GM21515 (cell line): ENCODE measurements at regions not wholly inside any gene's neighbourhood (a gene's known extent, or its start where the extent isn't known, plus 50 kb on each side); places are given as distances from the start of the nearest gene placed in this dataset.
"Not testable (repeated sequence)": the region's sequence is repeated elsewhere in the genome, so short reads cannot be mapped to it uniquely, and the experiment has no call there.

ENCODE experiments used
- ATAC-seq: cut with Tn5 transposase; IDR thresholded peaks from one replicate; pipeline ENCODE4 v1.9.1; 2021; ENCODE audit not compliant: unreplicated experiment

GRCh38 chr2:61679096-61679495, 140.9 kb upstream of the XPO1 start:
- ATAC-seq: no peak

- no peak for ATAC-seq
Measured at GRCh38 chr2:61677942-61678341, 139.8 kb upstream of the XPO1 start.

GRCh38 chr2:61677306-61677705, 139.2 kb upstream of the XPO1 start:
- no peak for ATAC-seq

- ATAC-seq: no peak
Measured at GRCh38 chr2:61675204-61675603, 137.0 kb upstream of the XPO1 start.

GRCh38 chr2:61671561-61672315, 133.6 kb upstream of the XPO1 start:
- peak; percentile 22 for ATAC-seq

- peak; percentile 70 for ATAC-seq
Measured at GRCh38 chr2:61670591-61671501, 132.7 kb upstream of the XPO1 start.

GRCh38 chr2:61664190-61664589, 126.0 kb upstream of the XPO1 start:
- ATAC-seq: no peak

GRCh38 chr2:61662990-61663389, 124.8 kb upstream of the XPO1 start:
- no peak for ATAC-seq

- no peak for ATAC-seq
Measured at GRCh38 chr2:61660511-61661388, 122.6 kb upstream of the XPO1 start.

- ATAC-seq: no peak
Measured at GRCh38 chr2:61658841-61659780, 121.0 kb upstream of the XPO1 start.

GRCh38 chr2:61649946-61650345, 111.8 kb upstream of the XPO1 start:
- ATAC-seq: not testable (repeated sequence)

- no peak for ATAC-seq
Measured at GRCh38 chr2:61649021-61649420, 110.9 kb upstream of the XPO1 start.

GRCh38 chr2:61647044-61647443, 108.9 kb upstream of the XPO1 start:
- ATAC-seq: no peak

GRCh38 chr2:61645911-61646310, 107.8 kb upstream of the XPO1 start:
- ATAC-seq: no peak

GRCh38 chr2:61643153-61643552, 105.0 kb upstream of the XPO1 start:
- not testable (repeated sequence) for ATAC-seq

GRCh38 chr2:61640406-61640805, 102.2 kb upstream of the XPO1 start:
- no peak for ATAC-seq

- ATAC-seq: no peak
Measured at GRCh38 chr2:61639721-61640120, 101.6 kb upstream of the XPO1 start.

- ATAC-seq: no peak
Measured at GRCh38 chr2:61636686-61637085, 98.5 kb upstream of the XPO1 start.

- no peak for ATAC-seq
Measured at GRCh38 chr2:61634512-61634911, 96.4 kb upstream of the XPO1 start.

GRCh38 chr2:61633250-61633649, 95.1 kb upstream of the XPO1 start:
- ATAC-seq: no peak
